Hematopoietic multipotent progenitor cell treated with erythropoietin and hydrocortisone succinate and interleukin-3 and kit ligand, for 4 days (in vitro differentiated cells): ENCODE measurements at regions not wholly inside any gene's neighbourhood (a gene's known extent, or its start where the extent isn't known, plus 50 kb on each side); places are given as distances from the start of the nearest gene placed in this dataset.

Experiments used
- DNase-seq: peaks from one replicate; pipeline ENCODE4 v3.0.0-alpha.2; 2015

GRCh38 chr14:75333606-75334548, 55.2 kb downstream of the FOS start:
- peak; percentile 89 for DNase-seq

- DNase-seq: no peak
These were observed 56.0 kb downstream of the FOS start for GRCh38 chr14:75334549-75335051.

GRCh38 chr14:75335571-75335970, 56.9 kb downstream of the FOS start:
- no peak for DNase-seq

- DNase-seq: no peak
These were observed 59.8 kb downstream of the FOS start for GRCh38 chr14:75338398-75338797.

- DNase-seq: no peak
These were observed 60.4 kb downstream of the FOS start for GRCh38 chr14:75339059-75339458.

- DNase-seq: peak; percentile 79
These were observed 62.3 kb downstream of the FOS start for GRCh38 chr14:75340921-75341320.

- peak; percentile 84 for DNase-seq
These were observed 63.0 kb downstream of the FOS start for GRCh38 chr14:75341620-75342019.

- DNase-seq: peak; percentile 30
These were observed 64.4 kb downstream of the FOS start for GRCh38 chr14:75342762-75343599.

GRCh38 chr14:75343911-75344310, 65.3 kb downstream of the FOS start:
- DNase-seq: no peak

GRCh38 chr14:75344411-75344810, 65.8 kb downstream of the FOS start:
- DNase-seq: no peak

GRCh38 chr14:75350505-75351060, 72.0 kb downstream of the FOS start:
- peak; percentile 97 for DNase-seq

GRCh38 chr14:75359098-75359497, 68.7 kb upstream of the JDP2 start:
- no peak for DNase-seq

GRCh38 chr14:75361041-75361440, 66.8 kb upstream of the JDP2 start:
- no peak for DNase-seq

- DNase-seq: no peak
These were observed 65.9 kb upstream of the JDP2 start for GRCh38 chr14:75361751-75362433.

- no peak for DNase-seq
These were observed 64.7 kb upstream of the JDP2 start for GRCh38 chr14:75363130-75363529.

GRCh38 chr14:75363570-75364227, 64.1 kb upstream of the JDP2 start:
- DNase-seq: no peak

- DNase-seq: no peak
These were observed 62.7 kb upstream of the JDP2 start for GRCh38 chr14:75365116-75365515.

GRCh38 chr14:75366963-75367362, 60.9 kb upstream of the JDP2 start:
- DNase-seq: no peak

GRCh38 chr14:75368333-75368732, 59.5 kb upstream of the JDP2 start:
- no peak for DNase-seq

GRCh38 chr14:75369506-75369905, 58.3 kb upstream of the JDP2 start:
- DNase-seq: no peak

- DNase-seq: peak; percentile 43
These were observed 57.2 kb upstream of the JDP2 start for GRCh38 chr14:75370416-75371205.
